ENCODE measurements at regions not wholly inside any gene's neighbourhood (a gene's known extent, or its start where the extent isn't known, plus 50 kb on each side); places are given as distances from the start of the nearest gene placed in this dataset.

DNA sequence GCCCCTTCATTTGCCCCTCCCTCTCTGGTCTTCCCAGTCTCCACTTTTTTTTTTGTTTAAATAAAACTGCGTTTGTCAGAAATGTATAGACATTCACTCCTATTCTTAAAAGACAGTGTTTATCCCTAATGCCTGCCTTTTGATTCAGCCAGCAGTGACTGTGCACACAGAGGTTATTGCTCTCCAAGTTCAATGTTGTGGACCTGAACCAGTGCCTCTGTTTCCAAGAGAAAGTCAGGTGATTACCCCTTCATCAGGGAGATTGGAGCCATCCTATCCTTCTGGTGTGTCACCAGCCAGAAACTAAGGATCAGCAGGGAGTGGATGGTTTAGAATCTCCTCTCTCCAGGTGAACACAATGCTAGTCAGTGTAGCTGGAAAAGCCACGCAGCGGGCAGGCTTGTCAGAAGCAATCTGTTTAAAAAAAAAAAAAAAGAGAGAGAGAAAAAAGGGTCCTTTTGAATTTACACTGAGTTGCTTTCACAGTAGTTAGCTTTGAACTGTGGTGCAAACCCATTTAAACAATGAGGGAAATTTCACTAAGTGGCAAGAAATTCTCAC, 167.5 kb upstream of the DMRT1 start (continued):
- TF ChIP-seq, protein P1, sequence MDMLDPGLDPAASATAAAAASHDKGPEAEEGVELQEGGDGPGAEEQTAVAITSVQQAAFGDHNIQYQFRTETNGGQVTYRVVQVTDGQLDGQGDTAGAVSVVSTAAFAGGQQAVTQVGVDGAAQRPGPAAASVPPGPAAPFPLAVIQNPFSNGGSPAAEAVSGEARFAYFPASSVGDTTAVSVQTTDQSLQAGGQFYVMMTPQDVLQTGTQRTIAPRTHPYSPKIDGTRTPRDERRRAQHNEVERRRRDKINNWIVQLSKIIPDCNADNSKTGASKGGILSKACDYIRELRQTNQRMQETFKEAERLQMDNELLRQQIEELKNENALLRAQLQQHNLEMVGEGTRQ (IDR thresholded peaks at IDR 0.05; ENCODE audit: low read length), result no peak
- TF ChIP-seq CHD1 (IDR thresholded peaks at IDR 0.05; ENCODE audit: low read depth, low read length) (no peak), HDAC2 (IDR thresholded peaks at IDR 0.05; ENCODE audit: borderline replicate concordance in 1 of 2, low read depth in 2 of 2, low read length in 2 of 2) (peak in 1 of 2 experiments; percentile 14; a peak in 1 of 4 replicates)

Data from H1 (cell line).